HUES48 (cell line): ENCODE measurements at regions not wholly inside any gene's neighbourhood (a gene's known extent, or its start where the extent isn't known, plus 50 kb on each side); places are given as distances from the start of the nearest gene placed in this dataset.
"Not testable (repeated sequence)": the region's sequence is repeated elsewhere in the genome, so short reads cannot be mapped to it uniquely, and the experiment has no call there.

Experiments
- H3K27ac ChIP-seq: one replicate; pipeline ENCODE4 v1.7.0; 2013; ENCODE audit warnings: low read depth, low read length, inconsistent platforms
- H3K27me3 ChIP-seq: 2 replicates; pipeline ENCODE4 v1.6.1; 2013; ENCODE audit warnings: mild to moderate bottlenecking, low read length; ENCODE audit not compliant: control insufficient read depth, insufficient read depth
- H3K36me3 ChIP-seq: 2 replicates; pipeline ENCODE4 v1.6.1; 2013; ENCODE audit warnings: low read length; ENCODE audit not compliant: control insufficient read depth, insufficient read depth
- H3K4me1 ChIP-seq: 2 replicates; pipeline ENCODE4 v1.6.1; 2013; ENCODE audit warnings: mild to moderate bottlenecking, low read length; ENCODE audit not compliant: control insufficient read depth, insufficient read depth
- H3K4me3 ChIP-seq: 2 replicates; pipeline ENCODE4 v1.5.1; 2013; ENCODE audit warnings: mild to moderate bottlenecking, low read depth, low read length
- H3K9ac ChIP-seq: 2 replicates; pipeline ENCODE4 v1.6.1; 2013; ENCODE audit warnings: mild to moderate bottlenecking, low read depth, low read length, moderate library complexity
- H3K9me3 ChIP-seq: 2 replicates; pipeline ENCODE4 v1.6.1; 2013; ENCODE audit warnings: low read length; ENCODE audit not compliant: control insufficient read depth, insufficient read depth

- H3K27ac ChIP-seq = no peak overlapping the region
- H3K4me3 ChIP-seq = no peak overlapping the region
- H3K9me3 ChIP-seq = no peaks in the 10 kb centered on the region
- H3K27me3 ChIP-seq = no peaks in the 10 kb centered on the region
- no peaks in the 10 kb centered on the region for H3K4me1 ChIP-seq
- H3K9ac ChIP-seq = no peak overlapping the region
- H3K36me3 ChIP-seq = no peaks in the 10 kb centered on the region
These were observed 57.0 kb upstream of the CD93 start for GRCh38 chr20:23143098-23143497.

GRCh38 chr20:23142162-23143050, 56.3 kb upstream of the CD93 start:
- Histone ChIP-seq H3K9me3 (no peaks in the 10 kb centered on the region), H3K9ac (no peak overlapping the region), H3K4me3 (no peak overlapping the region), H3K4me1 (no peaks in the 10 kb centered on the region), H3K27me3 (no peaks in the 10 kb centered on the region), H3K36me3 (no peaks in the 10 kb centered on the region), H3K27ac (no peak overlapping the region)

GRCh38 chr20:23141450-23142161, 55.5 kb upstream of the CD93 start:
- no peak overlapping the region for H3K9ac ChIP-seq
- H3K27ac ChIP-seq = no peak overlapping the region
- H3K4me1 ChIP-seq = no peaks in the 10 kb centered on the region
- H3K36me3 ChIP-seq = no peaks in the 10 kb centered on the region
- no peaks in the 10 kb centered on the region for H3K27me3 ChIP-seq
- H3K9me3 ChIP-seq = no peaks in the 10 kb centered on the region
- H3K4me3 ChIP-seq = no peak overlapping the region

- Histone ChIP-seq H3K4me3 (no peak overlapping the region), H3K36me3 (no peaks in the 10 kb centered on the region), H3K9ac (no peak overlapping the region), H3K9me3 (no peaks in the 10 kb centered on the region), H3K27me3 (no peaks in the 10 kb centered on the region), H3K4me1 (no peaks in the 10 kb centered on the region), H3K27ac (no peak overlapping the region)
These were observed 54.9 kb upstream of the CD93 start for GRCh38 chr20:23140991-23141390.

- H3K9me3 ChIP-seq, H3K4me1 ChIP-seq, H3K36me3 ChIP-seq, H3K27ac ChIP-seq, H3K4me3 ChIP-seq, H3K27me3 ChIP-seq, H3K9ac ChIP-seq: not testable (repeated sequence)
These were observed 53.9 kb upstream of the CD93 start for GRCh38 chr20:23139984-23140383.

GRCh38 chr20:23139524-23139923, 53.4 kb upstream of the CD93 start:
- H3K27me3 ChIP-seq = no peaks in the 10 kb centered on the region
- H3K36me3 ChIP-seq = no peaks in the 10 kb centered on the region
- H3K9me3 ChIP-seq = no peaks in the 10 kb centered on the region
- no peak overlapping the region for H3K27ac ChIP-seq
- H3K4me1 ChIP-seq = no peaks in the 10 kb centered on the region
- no peak overlapping the region for H3K4me3 ChIP-seq
- no peak overlapping the region for H3K9ac ChIP-seq

GRCh38 chr20:23138682-23139081, 52.6 kb upstream of the CD93 start:
- Histone ChIP-seq H3K27ac (no peak overlapping the region), H3K4me3 (no peak overlapping the region), H3K4me1 (no peaks in the 10 kb centered on the region), H3K27me3 (no peaks in the 10 kb centered on the region), H3K9me3 (no peaks in the 10 kb centered on the region), H3K36me3 (no peaks in the 10 kb centered on the region), H3K9ac (no peak overlapping the region)

GRCh38 chr20:23138226-23138625, 52.1 kb upstream of the CD93 start:
- Histone ChIP-seq H3K4me3 (no peak overlapping the region), H3K36me3 (no peaks in the 10 kb centered on the region), H3K4me1 (no peaks in the 10 kb centered on the region), H3K9ac (no peak overlapping the region), H3K9me3 (no peaks in the 10 kb centered on the region), H3K27ac (no peak overlapping the region), H3K27me3 (no peaks in the 10 kb centered on the region)

- no peaks in the 10 kb centered on the region for H3K9me3 ChIP-seq
- H3K4me3 ChIP-seq = no peak overlapping the region
- H3K27me3 ChIP-seq = no peaks in the 10 kb centered on the region
- H3K9ac ChIP-seq = no peak overlapping the region
- H3K4me1 ChIP-seq = no peaks in the 10 kb centered on the region
- H3K27ac ChIP-seq = no peak overlapping the region
- no peaks in the 10 kb centered on the region for H3K36me3 ChIP-seq
These were observed 51.0 kb upstream of the CD93 start for GRCh38 chr20:23136893-23137745.

- H3K27me3 ChIP-seq = no peaks in the 10 kb centered on the region
- no peaks in the 10 kb centered on the region for H3K4me1 ChIP-seq
- H3K9ac ChIP-seq = no peak overlapping the region
- H3K9me3 ChIP-seq = no peaks in the 10 kb centered on the region
- H3K36me3 ChIP-seq = no peaks in the 10 kb centered on the region
- H3K4me3 ChIP-seq = no peak overlapping the region
- H3K27ac ChIP-seq = no peak overlapping the region
These were observed 49.6 kb upstream of the CD93 start for GRCh38 chr20:23135449-23136420.
